ENCODE measurements at regions not wholly inside any gene's neighbourhood (a gene's known extent, or its start where the extent isn't known, plus 50 kb on each side); places are given as distances from the start of the nearest gene placed in this dataset.
"Not testable (repeated sequence)": the region's sequence is repeated elsewhere in the genome, so short reads cannot be mapped to it uniquely, and the experiment has no call there.

GRCh38 chrX:22859642-22860041, 140.1 kb upstream of the DDX53 start:
- intact Hi-C loops (cut with DNase I) = no loop called here
- H3K9me3 ChIP-seq (ENCODE audit: control insufficient read depth, low read length) = no peaks in the 10 kb centered on the region
- DNase-seq (no peak), ATAC-seq (ENCODE audit: low FRiP score) (no peak)
- H3K4me1 ChIP-seq (ENCODE audit: control insufficient read depth in 1 of 2, insufficient read depth in 2 of 2, low read length in 2 of 2) = no peaks in the 10 kb centered on the region
- H3K36me3 ChIP-seq (ENCODE audit: control insufficient read depth in 1 of 2, insufficient read depth in 2 of 2, low read length in 1 of 2) = no peaks in the 10 kb centered on the region
- no peak overlapping the region for H3K4me3 ChIP-seq (ENCODE audit: low read length in 2 of 2)
- no peak overlapping the region for H3K27ac ChIP-seq (ENCODE audit: low read depth in 1 of 2, low read length in 2 of 2)
- no peaks in the 10 kb centered on the region for H3K27me3 ChIP-seq (ENCODE audit: control insufficient read depth in 1 of 2, insufficient read depth in 2 of 2, low read length in 1 of 2)

GRCh38 chrX:22866801-22867200, 133.0 kb upstream of the DDX53 start:
- intact Hi-C loops (cut with DNase I); H3K9me3 ChIP-seq (ENCODE audit: control insufficient read depth, low read length); DNase-seq; H3K4me3 ChIP-seq (ENCODE audit: low read length in 2 of 2); H3K36me3 ChIP-seq (ENCODE audit: control insufficient read depth in 1 of 2, insufficient read depth in 2 of 2, low read length in 1 of 2); H3K4me1 ChIP-seq (ENCODE audit: control insufficient read depth in 1 of 2, insufficient read depth in 2 of 2, low read length in 2 of 2); H3K27me3 ChIP-seq (ENCODE audit: control insufficient read depth in 1 of 2, insufficient read depth in 2 of 2, low read length in 1 of 2); ATAC-seq (ENCODE audit: low FRiP score); H3K27ac ChIP-seq (ENCODE audit: low read depth in 1 of 2, low read length in 2 of 2): not testable (repeated sequence)
- 57 to 69% methylated on average over 5 of the region's 5 CpGs for WGBS, 2 donors

- Histone ChIP-seq H3K9me3 (ENCODE audit: control insufficient read depth, low read length) (no peaks in the 10 kb centered on the region), H3K27me3 (ENCODE audit: control insufficient read depth in 1 of 2, insufficient read depth in 2 of 2, low read length in 1 of 2) (no peaks in the 10 kb centered on the region), H3K4me3 (ENCODE audit: low read length in 2 of 2) (no peak overlapping the region), H3K27ac (ENCODE audit: low read depth in 1 of 2, low read length in 2 of 2) (no peak overlapping the region), H3K36me3 (ENCODE audit: control insufficient read depth in 1 of 2, insufficient read depth in 2 of 2, low read length in 1 of 2) (no peaks in the 10 kb centered on the region), H3K4me1 (ENCODE audit: control insufficient read depth in 1 of 2, insufficient read depth in 2 of 2, low read length in 2 of 2) (no peaks in the 10 kb centered on the region)
- 37 to 60% methylated on average over 2 of the region's 2 CpGs for WGBS, 2 donors
- intact Hi-C loops (cut with DNase I) = no loop called here
- DNase-seq (no peak), ATAC-seq (ENCODE audit: low FRiP score) (no peak)
Measured at GRCh38 chrX:22882543-22882942, 117.2 kb upstream of the DDX53 start.

- 46 to 52% methylated on average over 3 of the region's 3 CpGs for WGBS, 2 donors
- H3K27me3 ChIP-seq (ENCODE audit: control insufficient read depth in 1 of 2, insufficient read depth in 2 of 2, low read length in 1 of 2) = no peaks in the 10 kb centered on the region
- intact Hi-C loops (cut with DNase I) = no loop called here
- no peaks in the 10 kb centered on the region for H3K36me3 ChIP-seq (ENCODE audit: control insufficient read depth in 1 of 2, insufficient read depth in 2 of 2, low read length in 1 of 2)
- H3K9me3 ChIP-seq (ENCODE audit: control insufficient read depth, low read length) = no peaks in the 10 kb centered on the region
- no peak for ATAC-seq (ENCODE audit: low FRiP score)
- no peaks in the 10 kb centered on the region for H3K4me1 ChIP-seq (ENCODE audit: control insufficient read depth in 1 of 2, insufficient read depth in 2 of 2, low read length in 2 of 2)
- DNase-seq = no peak
- H3K27ac ChIP-seq (ENCODE audit: low read depth in 1 of 2, low read length in 2 of 2) = no peak overlapping the region
- H3K4me3 ChIP-seq (ENCODE audit: low read length in 2 of 2) = no peak overlapping the region
Measured at GRCh38 chrX:22889819-22890218, 109.9 kb upstream of the DDX53 start.

- DNase-seq (no peak), ATAC-seq (ENCODE audit: low FRiP score) (no peak)
- intact Hi-C loops (cut with DNase I) = no loop called here
- Histone ChIP-seq H3K27ac (ENCODE audit: low read depth in 1 of 2, low read length in 2 of 2) (no peak overlapping the region), H3K27me3 (ENCODE audit: control insufficient read depth in 1 of 2, insufficient read depth in 2 of 2, low read length in 1 of 2) (no peaks in the 10 kb centered on the region), H3K9me3 (ENCODE audit: control insufficient read depth, low read length) (no peaks in the 10 kb centered on the region), H3K4me1 (ENCODE audit: control insufficient read depth in 1 of 2, insufficient read depth in 2 of 2, low read length in 2 of 2) (no peaks in the 10 kb centered on the region), H3K4me3 (ENCODE audit: low read length in 2 of 2) (no peak overlapping the region), H3K36me3 (ENCODE audit: control insufficient read depth in 1 of 2, insufficient read depth in 2 of 2, low read length in 1 of 2) (no peaks in the 10 kb centered on the region)
- 46 to 49% methylated on average over 3 of the region's 3 CpGs for WGBS, 2 donors
Measured at GRCh38 chrX:22912616-22913015, 87.1 kb upstream of the DDX53 start.

- Histone ChIP-seq H3K27ac (ENCODE audit: low read depth in 1 of 2, low read length in 2 of 2) (no peak overlapping the region), H3K27me3 (ENCODE audit: control insufficient read depth in 1 of 2, insufficient read depth in 2 of 2, low read length in 1 of 2) (no peaks in the 10 kb centered on the region), H3K9me3 (ENCODE audit: control insufficient read depth, low read length) (no peaks in the 10 kb centered on the region), H3K4me3 (ENCODE audit: low read length in 2 of 2) (no peak overlapping the region), H3K36me3 (ENCODE audit: control insufficient read depth in 1 of 2, insufficient read depth in 2 of 2, low read length in 1 of 2) (no peaks in the 10 kb centered on the region), H3K4me1 (ENCODE audit: control insufficient read depth in 1 of 2, insufficient read depth in 2 of 2, low read length in 2 of 2) (no peaks in the 10 kb centered on the region)
- DNase-seq (no peak), ATAC-seq (ENCODE audit: low FRiP score) (no peak)
- intact Hi-C loops (cut with DNase I) = no loop called here
- WGBS, 2 donors = 76 to 88% methylated on average over 5 of the region's 5 CpGs
Measured at GRCh38 chrX:22922961-22923360, 76.8 kb upstream of the DDX53 start.

GRCh38 chrX:22934640-22935039, 65.1 kb upstream of the DDX53 start:
- DNase-seq (no peak), ATAC-seq (ENCODE audit: low FRiP score) (no peak)
- no peaks in the 10 kb centered on the region for H3K27me3 ChIP-seq (ENCODE audit: control insufficient read depth in 1 of 2, insufficient read depth in 2 of 2, low read length in 1 of 2)
- no peaks in the 10 kb centered on the region for H3K36me3 ChIP-seq (ENCODE audit: control insufficient read depth in 1 of 2, insufficient read depth in 2 of 2, low read length in 1 of 2)
- no peaks in the 10 kb centered on the region for H3K9me3 ChIP-seq (ENCODE audit: control insufficient read depth, low read length)
- intact Hi-C loops (cut with DNase I) = no loop called here
- H3K4me3 ChIP-seq (ENCODE audit: low read length in 2 of 2) = no peak overlapping the region
- 74 to 77% methylated on average over 2 of the region's 2 CpGs for WGBS, 2 donors
- no peak overlapping the region for H3K27ac ChIP-seq (ENCODE audit: low read depth in 1 of 2, low read length in 2 of 2)
- H3K4me1 ChIP-seq (ENCODE audit: control insufficient read depth in 1 of 2, insufficient read depth in 2 of 2, low read length in 2 of 2) = no peaks in the 10 kb centered on the region

GRCh38 chrX:22944945-22945344, 54.8 kb upstream of the DDX53 start:
- no peak for ATAC-seq (ENCODE audit: low FRiP score)
- H3K4me3 ChIP-seq (ENCODE audit: low read length in 2 of 2) = no peak overlapping the region
- H3K4me1 ChIP-seq (ENCODE audit: control insufficient read depth in 1 of 2, insufficient read depth in 2 of 2, low read length in 2 of 2) = no peaks in the 10 kb centered on the region
- H3K27ac ChIP-seq (ENCODE audit: low read depth in 1 of 2, low read length in 2 of 2) = no peak overlapping the region
- no peaks in the 10 kb centered on the region for H3K27me3 ChIP-seq (ENCODE audit: control insufficient read depth in 1 of 2, insufficient read depth in 2 of 2, low read length in 1 of 2)
- WGBS, 2 donors = 98 to 100% methylated on average over 1 of the region's 1 CpG
- intact Hi-C loops (cut with DNase I) = no loop called here
- no peak for DNase-seq
- no peaks in the 10 kb centered on the region for H3K9me3 ChIP-seq (ENCODE audit: control insufficient read depth, low read length)
- H3K36me3 ChIP-seq (ENCODE audit: control insufficient read depth in 1 of 2, insufficient read depth in 2 of 2, low read length in 1 of 2) = no peaks in the 10 kb centered on the region
